AG04450 (cell line): ENCODE measurements at regions not wholly inside any gene's neighbourhood (a gene's known extent, or its start where the extent isn't known, plus 50 kb on each side); places are given as distances from the start of the nearest gene placed in this dataset.

Experiments
- CTCF ChIA-PET: fragments of 300-600, 350-600 bp; formaldehyde crosslinking; extraction: SDS; loops from one replicate; lab custom pipeline; 2022; ENCODE audit warnings: antibody characterized with exemption, inconsistent platforms; lab: Charles Lee
- POLR2A ChIA-PET: fragments of 350-600 bp; formaldehyde crosslinking; extraction: SDS; loops from one replicate; lab custom pipeline; 2021; ENCODE audit warnings: antibody characterized with exemption, inconsistent platforms; lab: Yijun Ruan, JAX
- DNase-seq: peaks from one replicate; pipeline ENCODE4 v3.0.0-alpha.2; 2011; ENCODE audit warnings: low read depth, low spot score
- H3K27ac ChIP-seq: one replicate; pipeline ENCODE4 v1.5.1; 2012; ENCODE audit warnings: low read depth, low read length, control low read depth
- H3K27me3 ChIP-seq: one replicate; pipeline ENCODE4 v1.6.0; 2012; ENCODE audit warnings: low read length; ENCODE audit not compliant: control insufficient read depth, insufficient read depth
- H3K4me3 ChIP-seq: 2 replicates; pipeline ENCODE4 v1.5.1; 2011; ENCODE audit warnings: mild to moderate bottlenecking, low read depth, low read length, control low read depth
- H3K9me3 ChIP-seq: 2 replicates; pipeline ENCODE4 v1.5.1; 2012; ENCODE audit warnings: low read length; ENCODE audit not compliant: control insufficient read depth, insufficient read depth
- CTCF ChIP-seq: IDR thresholded peaks from 2 replicates; pipeline ENCODE4 v1.5.1; 2011; ENCODE audit warnings: low read depth, low read length, control low read depth, inconsistent platforms

GRCh38 chr13:103395139-103395538, 328.9 kb upstream of the SLC10A2 start:
- Histone ChIP-seq H3K27ac (no peak overlapping the region), H3K27me3 (no peaks in the 10 kb centered on the region), H3K4me3 (no peak overlapping the region), H3K9me3 (peaks cover 15% of the 10 kb centered on the region)
- ChIA-PET CTCF (no interaction called here), POLR2A (no interaction called here)
- no peak for TF ChIP-seq CTCF
- DNase-seq: no peak

GRCh38 chr13:103394618-103395017, 328.4 kb upstream of the SLC10A2 start:
- Histone ChIP-seq H3K27me3 (no peaks in the 10 kb centered on the region), H3K4me3 (no peak overlapping the region), H3K27ac (no peak overlapping the region), H3K9me3 (peaks cover 15% of the 10 kb centered on the region)
- POLR2A ChIA-PET: no interaction called here
- DNase-seq: no peak
- no peak for TF ChIP-seq CTCF
- CTCF ChIA-PET: no interaction called here

GRCh38 chr13:103391936-103392335, 325.7 kb upstream of the SLC10A2 start:
- POLR2A ChIA-PET: no interaction called here
- Histone ChIP-seq H3K27ac (no peak overlapping the region), H3K4me3 (no peak overlapping the region), H3K27me3 (no peaks in the 10 kb centered on the region), H3K9me3 (peaks cover 9% of the 10 kb centered on the region; the same call in 1 of the 2 replicates)
- CTCF ChIA-PET: no interaction called here
- DNase-seq: no peak
- TF ChIP-seq CTCF: no peak

GRCh38 chr13:103388839-103389238, 322.6 kb upstream of the SLC10A2 start:
- TF ChIP-seq CTCF: no peak
- CTCF ChIA-PET: no interaction called here

GRCh38 chr13:103386341-103386740, 320.1 kb upstream of the SLC10A2 start:
- no peak overlapping the region for H3K4me3 ChIP-seq
- DNase-seq: no peak
- CTCF ChIA-PET: no interaction called here

More at GRCh38 chr13:103388839-103389238, 322.6 kb upstream of the SLC10A2 start:
- DNase-seq: no peak
- peaks cover 13% of the 10 kb centered on the region; the same call in 1 of the 2 replicates for H3K9me3 ChIP-seq
- POLR2A ChIA-PET: no interaction called here
- H3K4me3 ChIP-seq: no peak overlapping the region
- H3K27ac ChIP-seq: no peak overlapping the region
- H3K27me3 ChIP-seq: no peaks in the 10 kb centered on the region

More at GRCh38 chr13:103386341-103386740, 320.1 kb upstream of the SLC10A2 start:
- POLR2A ChIA-PET: no interaction called here
- H3K9me3 ChIP-seq: peaks cover 14% of the 10 kb centered on the region; the same call in 1 of the 2 replicates
- no peak overlapping the region for H3K27ac ChIP-seq
- no peaks in the 10 kb centered on the region for H3K27me3 ChIP-seq
- no peak for TF ChIP-seq CTCF
